D721Med (cell line): ENCODE measurements at regions not wholly inside any gene's neighbourhood (a gene's known extent, or its start where the extent isn't known, plus 50 kb on each side); places are given as distances from the start of the nearest gene placed in this dataset.

ENCODE experiments used
- DNase-seq: peaks from one replicate; pipeline ENCODE4 v3.0.0; 2011; ENCODE audit warnings: low spot score; ENCODE audit not compliant: insufficient read length
- FAIRE-seq: peaks from 2 replicates; lab custom pipeline; 2011; peaks lifted over from hg19 to GRCh38; lab: Jason Lieb, UNC
- TF ChIP-seq, protein P1 (sequence below): IDR thresholded peaks from 2 replicates; pipeline ENCODE4 v1.5.1; 2012; ENCODE audit warnings: mild to moderate bottlenecking, control low read depth; ENCODE audit not compliant: insufficient read depth; ENCODE audit errors: missing control alignments

DNA sequence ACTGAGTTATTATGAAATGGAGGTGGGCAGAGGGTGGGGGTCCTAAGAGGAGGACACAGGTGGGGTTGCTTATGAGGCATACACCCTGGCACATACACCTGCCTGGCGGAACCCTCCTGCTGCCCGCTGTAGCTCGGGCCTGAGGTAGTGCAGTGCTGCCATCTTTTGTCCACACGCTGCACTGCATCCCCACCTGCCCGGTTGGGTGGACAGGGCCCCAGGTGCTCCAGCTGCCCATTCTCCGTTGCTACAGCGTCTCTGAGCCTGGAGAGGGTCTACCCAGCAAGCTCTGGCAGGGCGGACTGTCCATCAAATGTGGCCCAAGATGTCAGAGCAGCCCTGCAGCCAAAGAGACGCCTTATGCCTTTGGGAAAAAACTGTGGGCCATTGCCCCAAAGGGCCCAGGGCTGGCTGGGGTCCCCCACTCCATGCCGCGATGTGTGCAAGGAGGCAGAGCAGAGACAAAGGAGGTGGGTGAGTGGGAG is 131.2 kb downstream of the BUD13 start:
- TF ChIP-seq, protein P1, sequence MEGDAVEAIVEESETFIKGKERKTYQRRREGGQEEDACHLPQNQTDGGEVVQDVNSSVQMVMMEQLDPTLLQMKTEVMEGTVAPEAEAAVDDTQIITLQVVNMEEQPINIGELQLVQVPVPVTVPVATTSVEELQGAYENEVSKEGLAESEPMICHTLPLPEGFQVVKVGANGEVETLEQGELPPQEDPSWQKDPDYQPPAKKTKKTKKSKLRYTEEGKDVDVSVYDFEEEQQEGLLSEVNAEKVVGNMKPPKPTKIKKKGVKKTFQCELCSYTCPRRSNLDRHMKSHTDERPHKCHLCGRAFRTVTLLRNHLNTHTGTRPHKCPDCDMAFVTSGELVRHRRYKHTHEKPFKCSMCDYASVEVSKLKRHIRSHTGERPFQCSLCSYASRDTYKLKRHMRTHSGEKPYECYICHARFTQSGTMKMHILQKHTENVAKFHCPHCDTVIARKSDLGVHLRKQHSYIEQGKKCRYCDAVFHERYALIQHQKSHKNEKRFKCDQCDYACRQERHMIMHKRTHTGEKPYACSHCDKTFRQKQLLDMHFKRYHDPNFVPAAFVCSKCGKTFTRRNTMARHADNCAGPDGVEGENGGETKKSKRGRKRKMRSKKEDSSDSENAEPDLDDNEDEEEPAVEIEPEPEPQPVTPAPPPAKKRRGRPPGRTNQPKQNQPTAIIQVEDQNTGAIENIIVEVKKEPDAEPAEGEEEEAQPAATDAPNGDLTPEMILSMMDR, result peak; percentile 88
- DNase-seq (peak; percentile 83), FAIRE-seq (peak; percentile 71)

DNA sequence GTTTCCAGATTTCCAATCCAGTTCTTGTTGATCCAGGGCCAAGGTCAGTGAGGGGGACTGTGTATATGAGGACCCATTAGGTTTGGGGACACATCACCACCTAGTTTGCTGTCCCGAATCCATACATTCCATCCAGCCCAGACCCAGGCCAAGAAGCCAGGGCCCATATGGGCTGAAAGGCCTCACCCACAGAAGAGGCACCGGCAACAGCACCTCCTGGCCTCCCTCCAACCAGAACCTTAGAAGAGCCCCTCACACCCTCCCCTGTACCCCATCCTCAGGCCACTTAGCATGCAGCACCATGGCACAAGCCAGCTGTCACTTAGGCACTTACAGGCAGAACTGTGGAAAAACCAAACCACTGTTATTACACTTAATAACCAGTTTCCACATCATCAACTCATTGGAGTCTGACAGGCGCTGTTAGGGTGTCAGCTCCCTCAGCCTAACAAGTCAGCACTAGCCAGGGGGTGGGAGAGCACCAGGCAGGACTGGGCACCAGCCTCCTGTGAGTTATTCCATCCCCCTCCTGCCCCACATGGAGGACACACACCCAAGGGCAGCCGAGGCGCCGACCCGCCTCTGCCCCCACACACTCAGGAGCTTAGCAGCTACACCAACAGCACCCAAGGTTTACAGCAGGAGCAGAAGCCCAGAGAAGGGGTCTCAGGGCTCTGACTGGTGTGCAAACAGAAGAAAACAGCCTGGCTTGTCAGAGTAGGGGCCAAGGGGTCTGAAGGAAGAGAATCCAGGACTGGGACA is 132.0 kb downstream of the BUD13 start:
- no peak for DNase-seq
- TF ChIP-seq, protein P1, result no peak
- no peak for FAIRE-seq

DNA sequence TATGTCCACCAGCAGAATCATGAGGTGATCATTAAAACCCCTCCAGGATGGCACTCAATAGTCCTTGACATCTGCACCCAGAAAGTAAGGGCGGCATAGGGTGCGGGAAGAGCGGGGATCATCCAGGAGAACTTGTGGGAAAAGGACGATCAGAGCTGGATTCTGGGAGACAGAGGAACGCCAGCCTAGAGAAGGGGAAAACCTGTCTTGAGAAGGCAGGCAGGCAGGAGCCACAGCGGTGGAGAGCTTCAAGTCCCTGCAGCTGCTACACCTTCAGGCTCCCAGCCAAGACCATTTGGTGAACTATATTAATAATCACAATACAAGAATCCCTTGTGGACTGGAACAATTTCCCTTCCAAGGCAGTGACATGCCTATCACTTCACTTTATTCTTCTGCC is 134.3 kb downstream of the BUD13 start:
- DNase-seq, result no peak
- TF ChIP-seq, protein P1, result no peak
- no peak for FAIRE-seq

DNA sequence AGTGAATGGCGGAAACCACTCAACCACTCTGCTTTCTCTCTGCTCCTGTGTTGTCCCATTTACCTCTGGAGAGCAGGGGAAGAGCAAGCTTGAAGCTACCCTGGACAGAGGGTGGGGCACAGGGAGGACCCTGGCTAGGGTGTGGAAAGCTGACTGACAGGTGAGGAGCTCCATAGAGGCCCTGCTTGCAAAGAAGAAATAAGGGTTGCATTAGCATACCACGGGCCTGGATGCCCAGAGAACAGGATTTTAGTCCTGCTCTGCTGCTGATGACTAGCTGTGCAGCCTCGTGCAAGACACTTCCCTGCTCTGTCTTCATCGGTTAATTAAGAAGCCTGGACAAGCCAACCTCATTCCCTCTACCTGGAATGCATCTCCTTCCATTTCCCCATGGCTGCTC is 135.0 kb downstream of the BUD13 start:
- TF ChIP-seq, protein P1, result no peak
- FAIRE-seq, result no peak

DNA sequence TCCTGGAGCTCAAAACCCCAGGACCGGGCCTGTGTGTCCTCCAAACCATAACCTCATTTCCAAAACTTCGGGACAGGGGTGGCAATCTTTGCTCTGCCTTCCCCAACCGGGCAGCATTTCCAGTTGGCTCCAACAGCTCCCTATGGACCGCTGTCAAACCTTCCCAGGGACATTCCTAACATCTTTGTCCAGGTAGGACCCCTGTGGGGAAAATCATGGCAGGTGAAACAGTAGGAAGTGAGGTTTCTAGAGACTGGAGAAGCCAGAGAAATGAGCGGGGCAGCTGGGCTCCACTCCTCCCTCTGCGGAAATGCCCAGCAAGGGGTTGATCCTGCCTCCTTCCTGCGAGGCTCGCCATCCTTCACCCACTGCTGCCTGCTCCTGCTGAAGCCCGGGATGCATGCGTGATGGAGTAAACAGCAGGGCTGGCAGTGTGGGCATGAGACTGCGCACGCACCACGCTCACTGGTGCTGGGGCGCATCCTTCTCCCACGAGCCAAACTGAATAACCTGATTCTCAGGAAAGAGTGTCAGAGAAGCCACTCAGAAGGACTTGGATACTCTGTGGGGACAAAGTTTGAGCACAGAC is 136.4 kb downstream of the BUD13 start:
- FAIRE-seq (no peak), DNase-seq (no peak)
- TF ChIP-seq, protein P1, result no peak

More for the DNA sequence above, 135.0 kb downstream of the BUD13 start:
- no peak for DNase-seq

DNA sequence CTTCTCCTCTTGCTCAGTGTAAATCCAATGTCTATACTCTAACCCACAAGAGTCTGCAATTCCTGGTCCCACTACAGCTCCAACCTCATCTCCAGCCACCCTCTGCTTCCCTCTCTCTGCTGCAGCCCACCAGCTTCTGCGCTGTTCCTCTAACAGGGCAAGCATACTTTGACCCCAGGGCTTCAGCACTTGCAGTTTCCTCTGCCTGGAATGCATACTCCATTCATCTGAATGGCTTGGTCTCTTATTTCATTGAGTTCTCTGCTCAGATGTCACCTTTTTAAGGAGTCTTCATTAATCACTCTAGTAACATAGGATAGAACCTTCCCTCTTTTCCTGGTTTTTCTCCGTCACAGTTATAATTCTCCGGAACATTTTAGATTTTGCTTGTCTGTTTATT is 141.6 kb downstream of the BUD13 start:
- TF ChIP-seq, protein P1, result no peak
- DNase-seq (no peak), FAIRE-seq (no peak)

DNA sequence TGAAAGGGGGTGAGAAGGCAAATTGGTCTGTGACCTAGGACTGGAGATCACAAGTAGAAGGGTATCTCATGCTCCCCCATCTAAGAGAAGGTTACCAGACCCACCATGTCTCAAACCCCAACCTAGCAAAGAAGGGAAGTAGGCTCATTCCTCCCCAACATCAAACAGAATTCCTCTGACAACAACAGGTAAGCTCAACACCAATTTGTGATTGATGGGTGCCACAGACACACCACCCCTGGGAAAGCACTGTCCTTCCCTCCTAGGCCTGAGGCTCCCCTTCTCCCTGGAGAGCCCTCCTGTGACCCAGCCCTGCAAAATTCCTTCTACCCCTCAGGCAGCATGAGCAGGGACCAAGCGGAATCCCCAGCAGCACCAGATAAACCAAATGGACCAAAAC is 154.3 kb downstream of the BUD13 start:
- no peak for DNase-seq
- TF ChIP-seq, protein P1, result no peak
- no peak for FAIRE-seq
